ENCODE measurements at regions not wholly inside any gene's neighbourhood (a gene's known extent, or its start where the extent isn't known, plus 50 kb on each side); places are given as distances from the start of the nearest gene placed in this dataset.

DNA sequence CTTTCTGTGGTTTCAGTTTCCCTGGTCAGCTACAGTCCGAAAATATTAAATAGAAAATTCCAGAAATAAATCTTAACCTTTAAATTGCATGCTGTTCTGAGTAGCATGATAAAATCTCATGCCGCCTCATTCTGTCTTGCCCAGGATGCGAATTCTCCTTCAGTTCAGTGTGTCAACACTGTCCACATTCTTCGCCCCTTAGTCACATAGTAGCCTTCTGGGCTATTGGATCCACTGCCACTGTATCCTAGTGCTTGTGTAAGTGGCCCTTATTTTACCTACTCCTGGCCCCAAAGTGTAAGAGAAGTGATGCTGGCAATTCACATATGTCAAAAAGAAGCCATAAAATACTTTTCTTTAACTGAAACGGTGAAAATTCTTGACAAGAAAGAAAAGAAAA, 129.6 kb downstream of the ZWINT start:
- TF ChIP-seq, protein P1, sequence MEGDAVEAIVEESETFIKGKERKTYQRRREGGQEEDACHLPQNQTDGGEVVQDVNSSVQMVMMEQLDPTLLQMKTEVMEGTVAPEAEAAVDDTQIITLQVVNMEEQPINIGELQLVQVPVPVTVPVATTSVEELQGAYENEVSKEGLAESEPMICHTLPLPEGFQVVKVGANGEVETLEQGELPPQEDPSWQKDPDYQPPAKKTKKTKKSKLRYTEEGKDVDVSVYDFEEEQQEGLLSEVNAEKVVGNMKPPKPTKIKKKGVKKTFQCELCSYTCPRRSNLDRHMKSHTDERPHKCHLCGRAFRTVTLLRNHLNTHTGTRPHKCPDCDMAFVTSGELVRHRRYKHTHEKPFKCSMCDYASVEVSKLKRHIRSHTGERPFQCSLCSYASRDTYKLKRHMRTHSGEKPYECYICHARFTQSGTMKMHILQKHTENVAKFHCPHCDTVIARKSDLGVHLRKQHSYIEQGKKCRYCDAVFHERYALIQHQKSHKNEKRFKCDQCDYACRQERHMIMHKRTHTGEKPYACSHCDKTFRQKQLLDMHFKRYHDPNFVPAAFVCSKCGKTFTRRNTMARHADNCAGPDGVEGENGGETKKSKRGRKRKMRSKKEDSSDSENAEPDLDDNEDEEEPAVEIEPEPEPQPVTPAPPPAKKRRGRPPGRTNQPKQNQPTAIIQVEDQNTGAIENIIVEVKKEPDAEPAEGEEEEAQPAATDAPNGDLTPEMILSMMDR (optimal IDR thresholded peaks at IDR 0.05 in 1 of 3, IDR thresholded peaks at IDR 0.05 in 1 of 3, conservative IDR thresholded peaks at IDR 0.05 in 1 of 3; ENCODE audit: extremely low read depth in 1 of 3, insufficient read depth in 2 of 3, low read length in 3 of 3) = no peak
- TF ChIP-seq EZH2 (IDR thresholded peaks at IDR 0.05; ENCODE audit: low read length) = no peak
